Esophagus (tissue), 2 donors: ENCODE measurements at regions not wholly inside any gene's neighbourhood (a gene's known extent, or its start where the extent isn't known, plus 50 kb on each side); places are given as distances from the start of the nearest gene placed in this dataset.
A peak's percentile ranks its signal among the peaks of the same experiment; 100 is the strongest.

Experiments
- H3K27ac ChIP-seq, 2 donors: one replicate each; pipeline ENCODE4 v1.5.1; 2013; ENCODE audit warnings: low read depth in 2 of 2, mild to moderate bottlenecking in 2 of 2, inconsistent platforms in 1 of 2, low read length in 1 of 2, moderate library complexity in 1 of 2
- H3K27me3 ChIP-seq, 2 donors: one replicate each; pipeline ENCODE4 v1.6.1; 2013; ENCODE audit warnings: low read length in 2 of 2, control low read depth in 1 of 2, mild to moderate bottlenecking in 1 of 2; ENCODE audit not compliant: insufficient read depth in 2 of 2, control insufficient read depth in 1 of 2
- H3K36me3 ChIP-seq, 2 donors: one replicate each; pipeline ENCODE4 v1.6.1; 2013; ENCODE audit warnings: low read length in 1 of 2; ENCODE audit not compliant: control insufficient read depth in 2 of 2, insufficient read depth in 2 of 2
- H3K4me1 ChIP-seq, 2 donors: one replicate each; pipeline ENCODE4 v1.6.1; 2013; ENCODE audit warnings: low read length in 1 of 2; ENCODE audit not compliant: control insufficient read depth in 2 of 2, insufficient read depth in 2 of 2
- H3K4me3 ChIP-seq, 2 donors: one replicate each; pipeline ENCODE4 v1.5.1; 2013; ENCODE audit warnings: low read length in 2 of 2, mild to moderate bottlenecking in 2 of 2, low read depth in 1 of 2, moderate library complexity in 1 of 2
- H3K9me3 ChIP-seq, 2 donors: one replicate each; pipeline ENCODE4 v1.6.1; 2013; ENCODE audit warnings: mild to moderate bottlenecking in 2 of 2, low read depth in 1 of 2, low read length in 1 of 2, moderate library complexity in 1 of 2; ENCODE audit not compliant: control insufficient read depth in 2 of 2, insufficient read depth in 1 of 2
- WGBS, 2 donors: extraction: QIAGEN DNeasy Blood & Tissue Kit; methylation state at CpG; one replicate each; pipeline ENCODE4 v1.1.7; 2013; 5-methylcytosine and 5-hydroxymethylcytosine counted together
- donor health status: healthy with polysubstance abuse.
- donor health status: Bipolar disorder and iron deficiency.

DNA sequence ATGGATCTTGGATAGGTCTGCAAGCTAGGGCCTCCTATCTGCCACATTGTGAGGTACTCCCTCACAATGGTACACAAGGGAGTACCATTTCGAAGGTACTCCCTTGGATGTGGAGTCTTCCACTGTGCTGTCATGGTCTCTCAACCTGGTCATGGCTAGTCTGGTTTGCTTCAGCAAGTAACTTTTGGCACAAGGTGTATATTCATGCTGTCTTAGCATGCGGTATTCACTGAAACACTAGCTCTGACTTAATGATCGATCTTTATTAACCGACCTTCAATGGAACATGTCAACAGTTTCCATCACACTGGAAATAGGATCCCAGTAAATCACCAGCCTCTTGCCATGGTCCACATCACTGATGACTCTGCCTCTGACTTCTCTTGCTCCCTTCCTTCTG lies 77.5 kb upstream of the HS3ST1 start:
- 94 to 96% methylated on average over 4 of the region's 4 CpGs for WGBS, 2 donors
- Histone ChIP-seq H3K4me3 (no peak overlapping the region), H3K9me3 (no peaks in the 10 kb centered on the region), H3K27me3 (no peaks in the 10 kb centered on the region), H3K27ac (peak overlapping the region in 1 of 2 donors; percentile 90), H3K36me3 (no peaks in the 10 kb centered on the region), H3K4me1 (peaks cover 0 to 3% of the 10 kb centered on the region in 2 donors)

GRCh38 chr4:11505221-11505971 lies 76.7 kb upstream of the HS3ST1 start:
- Histone ChIP-seq H3K9me3 (no peaks in the 10 kb centered on the region), H3K4me1 (peaks cover 0 to 3% of the 10 kb centered on the region in 2 donors), H3K27me3 (no peaks in the 10 kb centered on the region), H3K4me3 (no peak overlapping the region), H3K27ac (peak overlapping the region; percentile 57 to 90), H3K36me3 (no peaks in the 10 kb centered on the region)
- WGBS, 2 donors, result 29 to 38% methylated on average over 5 of the region's 5 CpGs

GRCh38 chr4:11503166-11503565 lies 74.5 kb upstream of the HS3ST1 start:
- H3K4me1 ChIP-seq, result peaks cover 0 to 3% of the 10 kb centered on the region in 2 donors
- H3K4me3 ChIP-seq, result no peak overlapping the region
- H3K9me3 ChIP-seq, result no peaks in the 10 kb centered on the region
- WGBS, 2 donors, result 66 to 69% methylated on average over 3 of the region's 3 CpGs
- H3K27ac ChIP-seq, result no peak overlapping the region
- H3K27me3 ChIP-seq, result no peaks in the 10 kb centered on the region
- H3K36me3 ChIP-seq, result no peaks in the 10 kb centered on the region

DNA sequence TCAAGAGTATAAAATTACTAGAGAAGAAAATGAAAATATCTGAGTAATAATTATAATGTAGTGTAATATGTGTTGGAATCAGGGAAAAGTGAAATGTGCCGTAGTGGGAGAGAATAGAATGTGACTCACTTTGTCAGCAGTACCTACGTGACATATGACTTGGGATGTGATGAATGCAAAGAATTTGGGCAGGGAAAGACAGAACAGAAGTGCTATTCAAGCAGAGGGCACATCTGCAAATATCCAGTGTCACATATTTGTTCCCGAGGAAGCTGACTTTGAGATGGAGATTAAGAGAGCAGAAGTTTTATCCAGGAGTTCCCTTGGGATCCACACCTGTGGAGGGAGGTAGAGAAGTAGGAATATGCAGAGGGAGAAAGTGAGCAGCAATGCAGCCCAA lies 69.3 kb upstream of the HS3ST1 start:
- Histone ChIP-seq H3K27ac (peak overlapping the region in 1 of 2 donors; percentile 13), H3K9me3 (no peaks in the 10 kb centered on the region), H3K4me1 (no peaks in the 10 kb centered on the region), H3K36me3 (no peaks in the 10 kb centered on the region), H3K4me3 (no peak overlapping the region), H3K27me3 (no peaks in the 10 kb centered on the region)
- 81 to 87% methylated on average over 3 of the region's 3 CpGs for WGBS, 2 donors

GRCh38 chr4:11497212-11497806 lies 68.6 kb upstream of the HS3ST1 start:
- no peaks in the 10 kb centered on the region for H3K9me3 ChIP-seq
- no peak overlapping the region for H3K27ac ChIP-seq
- no peaks in the 10 kb centered on the region for H3K36me3 ChIP-seq
- no peak overlapping the region for H3K4me3 ChIP-seq
- 76 to 98% methylated on average over 1 of the region's 1 CpG for WGBS, 2 donors
- H3K4me1 ChIP-seq, result no peaks in the 10 kb centered on the region
- no peaks in the 10 kb centered on the region for H3K27me3 ChIP-seq

- H3K27me3 ChIP-seq, result no peaks in the 10 kb centered on the region
- no peak overlapping the region for H3K4me3 ChIP-seq
- 57% methylated on average over 7 of the region's 7 CpGs for WGBS, 2 donors
- H3K9me3 ChIP-seq, result no peaks in the 10 kb centered on the region
- no peaks in the 10 kb centered on the region for H3K4me1 ChIP-seq
- H3K36me3 ChIP-seq, result no peaks in the 10 kb centered on the region
- H3K27ac ChIP-seq, result peak overlapping the region; percentile 33 to 50
Observed at GRCh38 chr4:11496351-11496829, 67.7 kb upstream of the HS3ST1 start.

GRCh38 chr4:11495818-11496217 lies 67.1 kb upstream of the HS3ST1 start:
- WGBS, 2 donors, result 85 to 92% methylated on average over 2 of the region's 2 CpGs

GRCh38 chr4:11495291-11495690 lies 66.6 kb upstream of the HS3ST1 start:
- H3K27ac ChIP-seq, result no peak overlapping the region
- H3K9me3 ChIP-seq, result no peaks in the 10 kb centered on the region
- no peaks in the 10 kb centered on the region for H3K36me3 ChIP-seq
- no peaks in the 10 kb centered on the region for H3K4me1 ChIP-seq
- no peak overlapping the region for H3K4me3 ChIP-seq
- H3K27me3 ChIP-seq, result no peaks in the 10 kb centered on the region

More at GRCh38 chr4:11495818-11496217, 67.1 kb upstream of the HS3ST1 start:
- no peaks in the 10 kb centered on the region for H3K27me3 ChIP-seq
- H3K36me3 ChIP-seq, result no peaks in the 10 kb centered on the region
- no peaks in the 10 kb centered on the region for H3K4me1 ChIP-seq
- no peak overlapping the region for H3K4me3 ChIP-seq
- H3K9me3 ChIP-seq, result no peaks in the 10 kb centered on the region
- H3K27ac ChIP-seq, result no peak overlapping the region

DNA sequence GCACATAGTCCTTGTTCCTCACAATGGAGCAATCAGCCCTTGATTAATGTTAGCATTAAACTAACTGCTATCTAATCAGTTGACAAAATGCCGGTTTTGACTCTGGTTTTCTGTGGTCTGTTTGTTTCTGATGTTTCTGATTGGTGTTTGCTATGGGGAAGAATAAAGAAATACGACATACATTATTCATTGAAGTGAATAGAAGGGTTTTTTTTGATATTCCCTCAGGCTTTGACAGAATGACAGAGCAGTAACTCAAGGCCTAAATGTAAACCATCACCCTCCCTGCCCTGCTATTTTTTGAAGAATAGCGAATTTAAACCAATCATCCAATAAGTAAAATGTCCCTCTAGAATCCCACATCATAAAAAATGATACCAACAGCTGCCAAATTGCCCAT lies 65.5 kb upstream of the HS3ST1 start:
- Histone ChIP-seq H3K27ac (no peak overlapping the region), H3K4me1 (no peaks in the 10 kb centered on the region), H3K4me3 (no peak overlapping the region), H3K27me3 (no peaks in the 10 kb centered on the region), H3K9me3 (no peaks in the 10 kb centered on the region), H3K36me3 (no peaks in the 10 kb centered on the region)
- WGBS, 2 donors, result 56 to 66% methylated on average over 3 of the region's 3 CpGs
